Testis (tissue), 2 donors: ENCODE measurements at regions not wholly inside any gene's neighbourhood (a gene's known extent, or its start where the extent isn't known, plus 50 kb on each side); places are given as distances from the start of the nearest gene placed in this dataset.

Experiments
- POLR2A ChIP-seq: fragments of 450-650 bp; IDR thresholded peaks from one replicate; pipeline ENCODE4 v1.6.1; 2017; ENCODE audit warnings: antibody characterized with exemption, mild to moderate bottlenecking, moderate library complexity
- TF ChIP-seq, protein P1 (sequence below), 3 experiments: fragments of 450-650 bp in 2 of 3; fragments of 200-600 bp in 1 of 3; sonication (generic) in 1 of 3; IDR thresholded peaks; one replicate each; pipeline ENCODE4 v1.5.1; 2016 to 2019; ENCODE audit warnings: antibody characterized with exemption in 3 of 3, mild to moderate bottlenecking in 2 of 3, moderate library complexity in 1 of 3

DNA sequence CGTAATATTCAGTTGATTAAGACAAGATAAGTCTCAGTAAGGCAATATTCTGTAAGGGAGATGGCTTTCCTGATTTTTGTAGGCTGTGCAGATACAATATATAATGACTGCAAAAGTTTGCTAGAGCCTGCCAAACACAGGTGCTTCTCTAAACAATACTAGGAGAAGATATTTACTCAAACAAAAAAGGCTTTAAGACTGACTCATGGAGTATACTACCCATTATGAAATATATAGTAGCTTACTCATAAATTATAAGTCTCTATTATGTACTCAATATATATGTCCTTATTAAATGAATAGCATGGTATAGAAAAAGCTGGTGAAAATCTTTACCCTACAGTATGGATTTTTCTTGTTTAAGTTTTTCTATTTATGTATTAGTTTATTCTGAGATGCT lies 93.2 kb upstream of the IL15 start:
- TF ChIP-seq POLR2A = no peak
- TF ChIP-seq, protein P1, sequence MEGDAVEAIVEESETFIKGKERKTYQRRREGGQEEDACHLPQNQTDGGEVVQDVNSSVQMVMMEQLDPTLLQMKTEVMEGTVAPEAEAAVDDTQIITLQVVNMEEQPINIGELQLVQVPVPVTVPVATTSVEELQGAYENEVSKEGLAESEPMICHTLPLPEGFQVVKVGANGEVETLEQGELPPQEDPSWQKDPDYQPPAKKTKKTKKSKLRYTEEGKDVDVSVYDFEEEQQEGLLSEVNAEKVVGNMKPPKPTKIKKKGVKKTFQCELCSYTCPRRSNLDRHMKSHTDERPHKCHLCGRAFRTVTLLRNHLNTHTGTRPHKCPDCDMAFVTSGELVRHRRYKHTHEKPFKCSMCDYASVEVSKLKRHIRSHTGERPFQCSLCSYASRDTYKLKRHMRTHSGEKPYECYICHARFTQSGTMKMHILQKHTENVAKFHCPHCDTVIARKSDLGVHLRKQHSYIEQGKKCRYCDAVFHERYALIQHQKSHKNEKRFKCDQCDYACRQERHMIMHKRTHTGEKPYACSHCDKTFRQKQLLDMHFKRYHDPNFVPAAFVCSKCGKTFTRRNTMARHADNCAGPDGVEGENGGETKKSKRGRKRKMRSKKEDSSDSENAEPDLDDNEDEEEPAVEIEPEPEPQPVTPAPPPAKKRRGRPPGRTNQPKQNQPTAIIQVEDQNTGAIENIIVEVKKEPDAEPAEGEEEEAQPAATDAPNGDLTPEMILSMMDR (IDR thresholded peaks at IDR 0.05) = no peak
